ENCODE measurements at regions not wholly inside any gene's neighbourhood (a gene's known extent, or its start where the extent isn't known, plus 50 kb on each side); places are given as distances from the start of the nearest gene placed in this dataset.

- H3K27ac ChIP-seq: no peak overlapping the region
- no peak for TF ChIP-seq CTCF (IDR thresholded peaks at IDR 0.05)
- H3K4me1 ChIP-seq: no peaks in the 10 kb centered on the region
- no peak for DNase-seq (ENCODE audit: low spot score)
- no peaks in the 10 kb centered on the region for H3K36me3 ChIP-seq
- no peaks in the 10 kb centered on the region for H3K9me3 ChIP-seq
- no peak overlapping the region for H3K4me3 ChIP-seq
- no peaks in the 10 kb centered on the region for H3K27me3 ChIP-seq
Observed at GRCh38 chrX:97931586-97931985, 1047.9 kb downstream of the RPA4 start.

GRCh38 chrX:97936296-97936695 is 1052.6 kb downstream of the RPA4 start:
- no peak overlapping the region for H3K27ac ChIP-seq

GRCh38 chrX:97938706-97939105 is 1055.0 kb downstream of the RPA4 start:
- Histone ChIP-seq H3K4me1 (no peaks in the 10 kb centered on the region), H3K36me3 (no peaks in the 10 kb centered on the region), H3K27me3 (no peaks in the 10 kb centered on the region), H3K9me3 (no peaks in the 10 kb centered on the region), H3K4me3 (no peak overlapping the region), H3K27ac (no peak overlapping the region)
- DNase-seq (ENCODE audit: low spot score): no peak
- no peak for TF ChIP-seq CTCF (IDR thresholded peaks at IDR 0.05)

More at GRCh38 chrX:97936296-97936695, 1052.6 kb downstream of the RPA4 start:
- no peak for TF ChIP-seq CTCF (IDR thresholded peaks at IDR 0.05)
- Histone ChIP-seq H3K27me3 (no peaks in the 10 kb centered on the region), H3K9me3 (no peaks in the 10 kb centered on the region), H3K4me1 (no peaks in the 10 kb centered on the region), H3K36me3 (no peaks in the 10 kb centered on the region), H3K4me3 (no peak overlapping the region)
- no peak for DNase-seq (ENCODE audit: low spot score)

- Histone ChIP-seq H3K4me3 (no peak overlapping the region), H3K27ac (no peak overlapping the region), H3K36me3 (no peaks in the 10 kb centered on the region), H3K4me1 (no peaks in the 10 kb centered on the region), H3K27me3 (no peaks in the 10 kb centered on the region), H3K9me3 (no peaks in the 10 kb centered on the region)
- no peak for TF ChIP-seq CTCF (IDR thresholded peaks at IDR 0.05)
- DNase-seq (ENCODE audit: low spot score): no peak
Observed at GRCh38 chrX:97968376-97969163, 1084.9 kb downstream of the RPA4 start.

- no peak overlapping the region for H3K27ac ChIP-seq
- H3K9me3 ChIP-seq: no peaks in the 10 kb centered on the region
- H3K27me3 ChIP-seq: no peaks in the 10 kb centered on the region
- H3K36me3 ChIP-seq: no peaks in the 10 kb centered on the region
- H3K4me1 ChIP-seq: no peaks in the 10 kb centered on the region
- DNase-seq (ENCODE audit: low spot score): no peak
- TF ChIP-seq CTCF (IDR thresholded peaks at IDR 0.05): no peak
- no peak overlapping the region for H3K4me3 ChIP-seq
Observed at GRCh38 chrX:97984641-97985040, 1100.9 kb downstream of the RPA4 start.

- Histone ChIP-seq H3K27me3 (no peaks in the 10 kb centered on the region), H3K27ac (no peak overlapping the region), H3K4me1 (no peaks in the 10 kb centered on the region), H3K4me3 (no peak overlapping the region), H3K36me3 (no peaks in the 10 kb centered on the region), H3K9me3 (no peaks in the 10 kb centered on the region)
- no peak for TF ChIP-seq CTCF (IDR thresholded peaks at IDR 0.05)
- DNase-seq (ENCODE audit: low spot score): no peak
Observed at GRCh38 chrX:97985096-97985495, 1101.4 kb downstream of the RPA4 start.

All from right atrium auricular region (tissue), 2 donors.